Left ventricle myocardium inferior (tissue), 1 donor: ENCODE measurements at regions not wholly inside any gene's neighbourhood (a gene's known extent, or its start where the extent isn't known, plus 50 kb on each side); places are given as distances from the start of the nearest gene placed in this dataset.

Source experiments
- DNase-seq: peaks from one replicate; pipeline ENCODE4 v3.0.0-alpha.2; 2020
- H3K27ac ChIP-seq: fragments of 200-600 bp; replicated peaks from 2 replicates; pipeline ENCODE4 v1.8.0; 2021
- H3K27me3 ChIP-seq: fragments of 200-600 bp; 2 replicates; pipeline ENCODE4 v1.8.0; 2021; ENCODE audit warnings: low read depth
- H3K36me3 ChIP-seq: fragments of 200-600 bp; 2 replicates; pipeline ENCODE4 v1.8.0; 2021
- H3K4me1 ChIP-seq: fragments of 200-600 bp; 2 replicates; pipeline ENCODE4 v1.8.0; 2021
- H3K4me3 ChIP-seq: fragments of 200-600 bp; 2 replicates; pipeline ENCODE4 v1.8.0; 2021; ENCODE audit warnings: mild to moderate bottlenecking, moderate library complexity
- H3K9me3 ChIP-seq: fragments of 200-600 bp; replicated peaks from 2 replicates; pipeline ENCODE4 v1.8.0; 2021
- CTCF ChIP-seq: fragments of 200-600 bp; IDR thresholded peaks from 2 replicates; pipeline ENCODE4 v1.8.0; 2021; ENCODE audit warnings: antibody characterized with exemption, mild to moderate bottlenecking, borderline replicate concordance
- intact Hi-C: fragments of 100-400 bp; cut with micrococcal nuclease; formaldehyde crosslinking; loops from one replicate; pipeline ENCODE4 v1.11.0; 2022
- donor health status: DM: no; HTN: yes; CAD: no; lungs with severe emphysema.

- Histone ChIP-seq H3K27ac (no peak overlapping the region), H3K4me3 (no peak overlapping the region), H3K27me3 (no peaks in the 10 kb centered on the region), H3K9me3 (peaks cover 5% of the 10 kb centered on the region), H3K4me1 (no peaks in the 10 kb centered on the region), H3K36me3 (no peaks in the 10 kb centered on the region)
- DNase-seq = no peak
- intact Hi-C loops = no loop called here
- TF ChIP-seq CTCF = no peak
Observed at GRCh38 chr4:63919636-63920365, 489.4 kb downstream of the TECRL start.

DNA sequence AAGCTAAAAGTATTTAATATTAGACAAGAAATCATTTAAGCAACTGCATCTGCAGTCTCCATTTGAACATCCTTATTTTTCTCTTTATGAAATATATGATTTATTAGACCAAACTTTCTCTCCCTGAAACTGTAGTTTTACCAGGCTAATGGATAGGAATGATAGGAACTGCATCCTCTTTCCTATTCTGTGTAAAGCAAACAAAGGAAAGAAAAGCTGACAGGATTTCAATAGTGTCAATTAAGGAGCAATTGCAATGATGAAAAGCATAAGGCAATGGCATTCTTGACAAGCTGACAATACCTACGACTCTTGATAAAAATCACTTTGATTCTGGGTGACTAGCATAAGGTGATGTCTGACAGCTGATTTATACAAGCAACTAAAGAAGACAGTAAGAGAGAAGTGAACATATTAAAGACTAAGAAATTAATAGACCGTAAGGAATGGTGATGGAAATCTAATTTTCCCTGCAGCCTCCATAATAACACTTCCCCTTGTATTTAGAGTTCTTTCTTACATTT lies 502.5 kb downstream of the TECRL start:
- no peaks in the 10 kb centered on the region for H3K27me3 ChIP-seq
- H3K27ac ChIP-seq = no peak overlapping the region
- no peaks in the 10 kb centered on the region for H3K9me3 ChIP-seq
- no peak overlapping the region for H3K4me3 ChIP-seq
- intact Hi-C loops = no loop called here
- no peaks in the 10 kb centered on the region for H3K4me1 ChIP-seq
- no peak for DNase-seq
- TF ChIP-seq CTCF = no peak
- no peaks in the 10 kb centered on the region for H3K36me3 ChIP-seq

- no peak overlapping the region for H3K27ac ChIP-seq
- H3K9me3 ChIP-seq = no peaks in the 10 kb centered on the region
- intact Hi-C loops = no loop called here
- no peak for DNase-seq
- TF ChIP-seq CTCF = no peak
- H3K4me1 ChIP-seq = no peaks in the 10 kb centered on the region
- no peaks in the 10 kb centered on the region for H3K36me3 ChIP-seq
- no peak overlapping the region for H3K4me3 ChIP-seq
- H3K27me3 ChIP-seq = no peaks in the 10 kb centered on the region
Observed at GRCh38 chr4:63904201-63904600, 505.0 kb downstream of the TECRL start.

GRCh38 chr4:63901304-63901703 lies 507.9 kb downstream of the TECRL start:
- H3K27ac ChIP-seq = no peak overlapping the region
- no peak overlapping the region for H3K4me3 ChIP-seq
- TF ChIP-seq CTCF = no peak
- intact Hi-C loops = no loop called here
- H3K27me3 ChIP-seq = no peaks in the 10 kb centered on the region
- no peak for DNase-seq
- H3K4me1 ChIP-seq = no peaks in the 10 kb centered on the region
- no peaks in the 10 kb centered on the region for H3K36me3 ChIP-seq
- H3K9me3 ChIP-seq = no peaks in the 10 kb centered on the region

DNA sequence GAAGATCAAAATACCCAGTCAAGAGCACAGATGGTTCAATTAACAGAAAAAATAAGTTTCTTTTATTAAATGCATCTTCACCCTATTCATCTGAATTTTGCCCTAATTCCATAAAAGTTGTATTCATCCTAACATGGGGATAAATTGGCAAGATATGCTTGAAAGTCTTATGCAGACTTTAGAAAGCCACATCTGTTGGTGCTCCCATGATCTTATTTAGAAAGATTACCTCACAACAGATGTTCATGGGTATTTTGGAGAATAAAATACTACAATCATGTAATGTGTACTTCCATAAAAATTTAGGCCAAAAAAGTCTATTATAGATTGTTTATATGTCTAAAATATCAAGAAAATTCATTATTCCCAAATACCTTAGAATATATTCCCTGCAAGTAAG lies 510.3 kb downstream of the TECRL start:
- DNase-seq = no peak
- H3K4me1 ChIP-seq = no peaks in the 10 kb centered on the region
- no peak overlapping the region for H3K4me3 ChIP-seq
- no peak for TF ChIP-seq CTCF
- intact Hi-C loops = no loop called here
- no peaks in the 10 kb centered on the region for H3K27me3 ChIP-seq
- no peaks in the 10 kb centered on the region for H3K36me3 ChIP-seq
- H3K27ac ChIP-seq = no peak overlapping the region
- no peaks in the 10 kb centered on the region for H3K9me3 ChIP-seq
